ENCODE measurements at regions not wholly inside any gene's neighbourhood (a gene's known extent, or its start where the extent isn't known, plus 50 kb on each side); places are given as distances from the start of the nearest gene placed in this dataset.

DNA sequence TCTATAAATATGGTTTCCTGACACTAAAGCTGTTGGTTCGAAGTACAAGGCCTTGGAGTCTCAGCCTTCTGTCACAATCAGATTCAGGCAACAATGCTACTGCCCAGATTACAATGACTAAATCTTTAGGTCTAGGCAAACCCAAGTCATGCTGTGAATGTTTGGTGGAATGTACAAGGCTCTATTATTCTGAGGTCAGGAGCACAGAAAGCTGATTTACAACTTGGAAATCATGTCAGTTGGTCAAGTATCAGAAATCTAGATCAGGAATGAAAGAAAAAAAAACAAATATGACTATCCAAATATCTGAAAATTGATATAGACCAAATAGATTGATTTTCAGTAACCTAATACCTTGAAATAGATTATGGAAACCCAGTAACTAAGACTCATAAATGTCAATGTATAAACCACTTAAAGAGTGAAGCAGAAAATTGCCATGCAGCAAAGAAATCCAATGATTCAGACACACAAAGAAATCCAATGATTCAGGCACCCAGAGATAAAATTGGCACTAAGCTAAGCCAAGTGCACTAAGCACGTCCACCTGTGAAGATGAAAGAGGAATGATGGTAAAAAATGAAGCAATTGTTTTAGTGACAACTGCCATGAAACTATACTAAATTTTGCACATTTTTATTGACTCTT lies 588.0 kb upstream of the TUSC1 start:
- H3K36me3 Mint-ChIP-seq: no peaks in the 10 kb centered on the region
- H3K27me3 ChIP-seq (replicated peaks in 1 of 2; ENCODE audit: control insufficient read depth in 2 of 2, extremely low read depth in 1 of 2, insufficient read depth in 2 of 2, low read length in 1 of 2): no peaks in the 10 kb centered on the region
- no peak for ATAC-seq (replicated peaks in 1 of 4)
- no peaks in the 10 kb centered on the region for H3K9me3 ChIP-seq
- H3K4me3 Mint-ChIP-seq: no peak overlapping the region
- ChIA-PET POLR2A (no interaction called here), CTCF (no interaction called here)
- no peaks in the 10 kb centered on the region for H3K4me1 ChIP-seq (ENCODE audit: control insufficient read depth in 1 of 2, extremely low read depth in 1 of 2, insufficient read depth in 2 of 2, low read length in 2 of 2)
- H3K4me3 ChIP-seq (ENCODE audit: control insufficient read depth in 1 of 2, extremely low read depth in 1 of 2, low read length in 1 of 2): no peak overlapping the region
- peaks cover 4 to 14% (median 4%) of the 10 kb centered on the region in 3 donors for H3K9me3 Mint-ChIP-seq
- no peaks in the 10 kb centered on the region for H3K4me1 Mint-ChIP-seq
- no peaks in the 10 kb centered on the region for H3K27me3 Mint-ChIP-seq
- no peak overlapping the region for H3K27ac Mint-ChIP-seq
- no peak overlapping the region for H3K27ac ChIP-seq (ENCODE audit: low read length)
- DNase-seq: no peak
- H3K36me3 ChIP-seq (ENCODE audit: control insufficient read depth in 2 of 2, extremely low read depth in 1 of 2, insufficient read depth in 1 of 2, low read length in 1 of 2): no peaks in the 10 kb centered on the region
- no CpG with 5 or more reads among the region's 2 CpGs for WGBS (ENCODE audit: insufficient coverage)

DNA sequence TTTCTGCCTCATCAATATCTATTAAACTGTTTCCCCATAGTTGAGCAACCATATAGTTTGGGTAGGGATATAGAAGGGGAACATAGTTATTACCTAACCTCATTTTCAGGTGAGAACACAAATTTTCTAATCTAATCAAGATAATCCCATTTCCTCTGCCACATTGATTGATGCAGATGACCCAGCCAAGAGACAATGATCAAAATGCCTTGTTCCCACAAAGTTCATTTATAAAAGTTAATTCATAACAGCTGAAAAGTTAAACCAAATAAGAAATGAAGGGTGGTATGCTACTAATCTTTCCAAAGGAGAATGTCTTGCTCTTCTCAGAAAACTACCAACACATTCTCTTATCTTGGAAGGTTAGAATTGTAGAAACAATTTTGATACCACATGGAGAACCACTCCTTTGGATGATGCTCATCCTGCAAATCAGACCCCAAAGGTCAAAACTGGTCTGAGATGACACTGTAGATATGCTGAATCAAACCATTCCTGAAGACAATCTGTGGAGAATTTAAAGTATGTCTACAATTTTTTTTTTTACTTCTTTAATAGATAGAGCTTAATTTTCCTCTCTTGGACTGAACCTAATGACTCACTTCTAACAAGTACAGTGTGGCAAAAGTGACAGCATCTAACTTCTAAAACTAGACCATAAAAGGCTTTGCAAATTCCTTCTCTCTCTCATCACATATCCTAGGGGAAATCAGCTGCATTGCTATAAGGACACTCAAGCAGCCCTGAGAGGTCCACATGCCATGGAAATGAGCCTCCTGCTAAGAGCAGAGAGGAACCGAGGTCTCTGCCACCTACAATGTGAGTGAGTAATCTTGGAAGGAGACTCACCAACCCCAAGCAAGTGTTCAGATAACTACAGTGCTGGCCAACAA lies 586.7 kb upstream of the TUSC1 start:
- no peaks in the 10 kb centered on the region for H3K27me3 Mint-ChIP-seq
- H3K36me3 Mint-ChIP-seq: no peaks in the 10 kb centered on the region
- H3K9me3 Mint-ChIP-seq: peaks cover 4 to 14% (median 4%) of the 10 kb centered on the region in 3 donors
- H3K27me3 ChIP-seq (replicated peaks in 1 of 2; ENCODE audit: control insufficient read depth in 2 of 2, extremely low read depth in 1 of 2, insufficient read depth in 2 of 2, low read length in 1 of 2): no peaks in the 10 kb centered on the region
- H3K4me1 Mint-ChIP-seq: no peaks in the 10 kb centered on the region
- WGBS (ENCODE audit: insufficient coverage): 60% methylated on average over 1 of the region's 1 CpG
- no peaks in the 10 kb centered on the region for H3K9me3 ChIP-seq
- DNase-seq (no peak), ATAC-seq (replicated peaks in 1 of 4) (no peak)
- H3K27ac Mint-ChIP-seq: no peak overlapping the region
- no peaks in the 10 kb centered on the region for H3K36me3 ChIP-seq (ENCODE audit: control insufficient read depth in 2 of 2, extremely low read depth in 1 of 2, insufficient read depth in 1 of 2, low read length in 1 of 2)
- H3K27ac ChIP-seq (ENCODE audit: low read length): no peak overlapping the region
- CTCF ChIA-PET: no interaction called here
- POLR2A ChIA-PET: no interaction called here
- H3K4me3 ChIP-seq (ENCODE audit: control insufficient read depth in 1 of 2, extremely low read depth in 1 of 2, low read length in 1 of 2): no peak overlapping the region
- H3K4me1 ChIP-seq (ENCODE audit: control insufficient read depth in 1 of 2, extremely low read depth in 1 of 2, insufficient read depth in 2 of 2, low read length in 2 of 2): no peaks in the 10 kb centered on the region
- H3K4me3 Mint-ChIP-seq: no peak overlapping the region

DNA sequence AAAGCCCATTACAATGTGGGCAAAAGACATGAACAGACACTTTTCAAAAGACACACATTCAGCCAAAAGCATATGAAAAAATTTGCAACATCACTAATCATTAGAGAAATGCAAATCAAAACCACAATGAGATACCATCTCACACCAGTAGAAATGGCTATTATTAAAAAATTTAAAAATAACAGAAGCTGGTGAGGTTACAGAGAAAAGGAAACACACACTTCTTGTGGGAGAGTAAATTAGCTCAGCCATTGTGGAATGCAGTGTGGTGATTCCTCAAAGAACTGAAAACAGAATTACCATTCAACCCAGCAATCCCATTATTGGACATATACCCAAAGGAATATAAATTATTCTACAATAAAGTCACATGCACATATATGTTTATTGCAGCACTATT lies 585.2 kb upstream of the TUSC1 start:
- Mint-ChIP-seq H3K9me3 (peaks cover 4 to 14% (median 4%) of the 10 kb centered on the region in 3 donors), H3K4me1 (no peaks in the 10 kb centered on the region), H3K27me3 (no peaks in the 10 kb centered on the region), H3K4me3 (no peak overlapping the region), H3K36me3 (no peaks in the 10 kb centered on the region), H3K27ac (no peak overlapping the region)
- POLR2A ChIA-PET: no interaction called here
- Histone ChIP-seq H3K4me3 (ENCODE audit: control insufficient read depth in 1 of 2, extremely low read depth in 1 of 2, low read length in 1 of 2) (no peak overlapping the region), H3K4me1 (ENCODE audit: control insufficient read depth in 1 of 2, extremely low read depth in 1 of 2, insufficient read depth in 2 of 2, low read length in 2 of 2) (no peaks in the 10 kb centered on the region), H3K27me3 (replicated peaks in 1 of 2; ENCODE audit: control insufficient read depth in 2 of 2, extremely low read depth in 1 of 2, insufficient read depth in 2 of 2, low read length in 1 of 2) (no peaks in the 10 kb centered on the region), H3K36me3 (ENCODE audit: control insufficient read depth in 2 of 2, extremely low read depth in 1 of 2, insufficient read depth in 1 of 2, low read length in 1 of 2) (no peaks in the 10 kb centered on the region), H3K27ac (ENCODE audit: low read length) (no peak overlapping the region), H3K9me3 (no peaks in the 10 kb centered on the region)
- DNase-seq (no peak), ATAC-seq (replicated peaks in 1 of 4) (no peak)
- CTCF ChIA-PET: no interaction called here

DNA sequence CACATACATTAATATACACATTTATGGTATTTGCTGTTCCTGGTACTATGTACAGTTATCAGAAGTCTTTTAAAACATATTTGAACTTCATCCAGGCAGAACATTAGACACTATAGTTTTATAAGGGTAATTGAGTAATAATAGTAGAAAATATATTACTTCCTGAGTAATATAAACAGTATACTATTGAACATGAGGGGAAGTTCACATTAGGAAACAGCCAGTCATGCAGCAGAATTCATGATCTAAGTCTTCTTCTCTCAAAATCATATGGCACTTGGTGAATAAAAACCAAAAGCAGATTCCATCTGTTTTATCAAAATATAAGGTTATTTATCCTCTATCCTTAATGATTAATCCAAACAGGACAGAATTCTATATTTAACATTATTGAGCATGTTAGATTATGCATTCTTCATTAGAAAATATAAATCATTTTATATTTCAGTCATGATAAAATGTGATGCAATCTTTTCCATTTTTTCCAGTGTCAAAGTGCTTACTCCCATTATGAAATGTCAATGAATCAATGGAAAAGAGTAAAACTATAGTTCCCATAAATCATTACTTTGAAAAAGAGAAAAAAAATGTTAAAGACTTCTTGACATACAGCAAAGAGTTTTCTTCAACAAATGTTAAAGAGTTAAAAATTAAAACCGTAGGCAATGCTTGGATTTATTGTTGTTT lies 584.3 kb upstream of the TUSC1 start:
- Mint-ChIP-seq H3K27ac (no peak overlapping the region), H3K9me3 (peaks cover 4 to 14% (median 4%) of the 10 kb centered on the region in 3 donors), H3K4me3 (no peak overlapping the region), H3K27me3 (no peaks in the 10 kb centered on the region), H3K4me1 (no peaks in the 10 kb centered on the region), H3K36me3 (no peaks in the 10 kb centered on the region)
- Histone ChIP-seq H3K4me3 (ENCODE audit: control insufficient read depth in 1 of 2, extremely low read depth in 1 of 2, low read length in 1 of 2) (no peak overlapping the region), H3K27ac (ENCODE audit: low read length) (no peak overlapping the region), H3K4me1 (ENCODE audit: control insufficient read depth in 1 of 2, extremely low read depth in 1 of 2, insufficient read depth in 2 of 2, low read length in 2 of 2) (no peaks in the 10 kb centered on the region), H3K36me3 (ENCODE audit: control insufficient read depth in 2 of 2, extremely low read depth in 1 of 2, insufficient read depth in 1 of 2, low read length in 1 of 2) (no peaks in the 10 kb centered on the region), H3K27me3 (replicated peaks in 1 of 2; ENCODE audit: control insufficient read depth in 2 of 2, extremely low read depth in 1 of 2, insufficient read depth in 2 of 2, low read length in 1 of 2) (no peaks in the 10 kb centered on the region), H3K9me3 (no peaks in the 10 kb centered on the region)
- no CpG with 5 or more reads among the region's 1 CpG for WGBS (ENCODE audit: insufficient coverage)
- DNase-seq: no peak
- POLR2A ChIA-PET: no interaction called here
- CTCF ChIA-PET: no interaction called here
- ATAC-seq (replicated peaks in 1 of 4): no peak

DNA sequence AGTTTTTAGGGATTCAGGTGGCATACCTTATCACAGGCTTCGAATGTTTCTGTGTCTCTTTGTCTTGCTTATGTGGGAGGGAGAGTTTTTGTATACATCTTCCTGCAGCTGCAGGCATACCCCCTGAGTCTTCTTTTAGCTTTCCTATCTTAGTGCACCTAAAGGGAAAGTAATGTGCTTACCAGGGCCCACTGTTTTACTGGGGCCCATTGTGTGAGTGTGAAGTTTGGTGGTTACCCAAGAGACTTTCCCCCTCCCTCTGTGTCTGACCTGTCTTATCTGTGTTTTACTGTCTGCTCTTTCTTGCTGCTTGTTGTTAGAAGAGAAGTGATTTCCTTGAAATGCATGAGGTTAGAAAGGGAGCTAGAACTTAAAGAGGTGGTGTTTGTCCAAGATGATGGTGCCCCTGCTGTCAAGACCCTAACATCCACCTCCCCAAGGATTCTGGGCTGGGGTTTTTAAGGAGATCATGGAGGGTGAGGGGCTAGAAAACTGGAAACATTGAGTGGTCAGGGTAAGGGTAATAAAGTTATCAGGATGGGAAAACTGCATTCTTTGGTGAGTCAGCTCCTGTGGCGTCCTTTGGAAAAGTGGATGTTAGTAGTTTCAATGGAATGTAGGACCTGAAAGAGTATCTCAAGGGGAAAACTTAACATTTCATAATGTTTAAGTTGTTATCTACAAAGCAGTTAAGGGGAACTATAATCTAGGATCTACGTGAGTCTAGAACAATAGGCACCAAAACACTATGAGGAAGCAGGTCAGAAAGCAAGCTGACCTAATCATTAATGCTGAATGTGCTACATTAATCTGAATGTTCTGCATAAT lies 583.5 kb upstream of the TUSC1 start:
- 100% methylated on average over 1 of the region's 3 CpGs for WGBS (ENCODE audit: insufficient coverage)
- H3K36me3 ChIP-seq (ENCODE audit: control insufficient read depth in 2 of 2, extremely low read depth in 1 of 2, insufficient read depth in 1 of 2, low read length in 1 of 2): no peaks in the 10 kb centered on the region
- no peak for DNase-seq
- H3K9me3 ChIP-seq: no peaks in the 10 kb centered on the region
- H3K4me1 ChIP-seq (ENCODE audit: control insufficient read depth in 1 of 2, extremely low read depth in 1 of 2, insufficient read depth in 2 of 2, low read length in 2 of 2): no peaks in the 10 kb centered on the region
- Mint-ChIP-seq H3K36me3 (no peaks in the 10 kb centered on the region), H3K4me1 (no peaks in the 10 kb centered on the region), H3K4me3 (no peak overlapping the region), H3K27me3 (no peaks in the 10 kb centered on the region), H3K27ac (no peak overlapping the region), H3K9me3 (peaks cover 0 to 9% (median 3%) of the 10 kb centered on the region in 3 donors)
- no peak for ATAC-seq (replicated peaks in 1 of 4)
- no peak overlapping the region for H3K27ac ChIP-seq (ENCODE audit: low read length)
- ChIA-PET POLR2A (interaction anchor here in 1 of 2 donors (0.5 kb wide), 1 partner anchor 30 kb away, joined by 4 read pairs; no protein-coding TSS in a partner anchor), CTCF (no interaction called here)
- no peaks in the 10 kb centered on the region for H3K27me3 ChIP-seq (replicated peaks in 1 of 2; ENCODE audit: control insufficient read depth in 2 of 2, extremely low read depth in 1 of 2, insufficient read depth in 2 of 2, low read length in 1 of 2)
- H3K4me3 ChIP-seq (ENCODE audit: control insufficient read depth in 1 of 2, extremely low read depth in 1 of 2, low read length in 1 of 2): no peak overlapping the region

DNA sequence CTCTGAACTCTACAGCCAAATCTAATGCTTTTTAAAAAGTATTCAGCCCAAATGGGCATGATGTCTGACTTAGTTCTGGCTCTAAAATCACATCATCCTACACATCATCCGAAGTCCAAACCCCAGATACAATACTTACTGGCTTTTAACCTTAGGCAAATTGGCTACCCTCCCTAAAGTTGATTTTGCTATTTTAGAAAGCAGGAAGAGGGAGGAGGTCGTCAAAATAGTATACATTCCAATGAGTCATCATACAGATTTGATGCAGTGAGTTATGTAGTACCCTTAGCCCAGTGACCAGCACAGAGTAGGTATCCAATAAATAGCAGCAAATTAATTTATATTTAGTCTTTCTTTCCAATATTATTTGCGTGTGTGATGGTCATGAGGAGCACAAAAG lies 582.0 kb upstream of the TUSC1 start:
- ChIA-PET CTCF (no interaction called here), POLR2A (no interaction called here)
- Histone ChIP-seq H3K9me3 (no peaks in the 10 kb centered on the region), H3K27ac (ENCODE audit: low read length) (no peak overlapping the region), H3K4me1 (ENCODE audit: control insufficient read depth in 1 of 2, extremely low read depth in 1 of 2, insufficient read depth in 2 of 2, low read length in 2 of 2) (no peaks in the 10 kb centered on the region), H3K4me3 (ENCODE audit: control insufficient read depth in 1 of 2, extremely low read depth in 1 of 2, low read length in 1 of 2) (no peak overlapping the region), H3K27me3 (replicated peaks in 1 of 2; ENCODE audit: control insufficient read depth in 2 of 2, extremely low read depth in 1 of 2, insufficient read depth in 2 of 2, low read length in 1 of 2) (no peaks in the 10 kb centered on the region), H3K36me3 (ENCODE audit: control insufficient read depth in 2 of 2, extremely low read depth in 1 of 2, insufficient read depth in 1 of 2, low read length in 1 of 2) (no peaks in the 10 kb centered on the region)
- Mint-ChIP-seq H3K27me3 (no peaks in the 10 kb centered on the region), H3K27ac (no peak overlapping the region), H3K36me3 (no peaks in the 10 kb centered on the region), H3K9me3 (peaks cover 0 to 6% (median 3%) of the 10 kb centered on the region in 3 donors), H3K4me3 (no peak overlapping the region), H3K4me1 (no peaks in the 10 kb centered on the region)
- no peak for DNase-seq
- ATAC-seq (replicated peaks in 1 of 4): no peak
- WGBS (ENCODE audit: insufficient coverage): no CpG with 5 or more reads among the region's 3 CpGs
